Cardiac fibroblast (primary cell): ENCODE measurements at regions not wholly inside any gene's neighbourhood (a gene's known extent, or its start where the extent isn't known, plus 50 kb on each side); places are given as distances from the start of the nearest gene placed in this dataset.
"Not testable (repeated sequence)": the region's sequence is repeated elsewhere in the genome, so short reads cannot be mapped to it uniquely, and the experiment has no call there.

Experiments
- DNase-seq, 2 donors: peaks; one replicate each; pipeline versions ENCODE4 v3.0.0 to v3.0.0-alpha.2; 2010; ENCODE audit warnings: low read depth in 2 of 2
- H3K4me3 ChIP-seq, 2 donors: replicated peaks in 1 of 2; 1 replicate in 1 of 2; 2 replicates in 1 of 2; pipeline ENCODE4 v1.5.1; 2011; ENCODE audit warnings: low read depth in 2 of 2, low read length in 2 of 2, mild to moderate bottlenecking in 2 of 2, moderate library complexity in 1 of 2
- TF ChIP-seq, protein P1 (sequence below): IDR thresholded peaks from one replicate; pipeline ENCODE4 v1.5.1; 2011; ENCODE audit warnings: low read depth, mild to moderate bottlenecking, low read length, inconsistent platforms

DNA sequence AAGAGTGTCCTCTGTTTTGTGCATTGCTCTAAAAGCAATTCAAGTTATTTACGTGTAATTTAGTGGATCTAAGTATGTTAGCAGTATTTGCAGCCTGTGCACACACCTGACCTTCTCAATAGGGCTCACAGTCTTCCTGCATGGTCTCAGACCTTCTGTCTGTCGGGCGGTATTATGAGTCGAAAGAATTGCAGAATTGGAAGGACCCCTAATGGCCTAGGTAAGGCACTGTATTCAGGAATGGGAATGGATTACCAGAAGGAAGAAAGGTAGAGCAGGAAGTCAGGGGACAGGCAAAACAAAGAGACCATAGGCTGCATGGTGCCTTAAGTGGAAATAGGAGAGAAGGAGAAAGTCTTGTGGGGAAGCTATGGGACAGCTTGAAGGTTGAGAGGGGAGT, 341.6 kb downstream of the VRK1 start:
- no peak for DNase-seq
- TF ChIP-seq, protein P1, sequence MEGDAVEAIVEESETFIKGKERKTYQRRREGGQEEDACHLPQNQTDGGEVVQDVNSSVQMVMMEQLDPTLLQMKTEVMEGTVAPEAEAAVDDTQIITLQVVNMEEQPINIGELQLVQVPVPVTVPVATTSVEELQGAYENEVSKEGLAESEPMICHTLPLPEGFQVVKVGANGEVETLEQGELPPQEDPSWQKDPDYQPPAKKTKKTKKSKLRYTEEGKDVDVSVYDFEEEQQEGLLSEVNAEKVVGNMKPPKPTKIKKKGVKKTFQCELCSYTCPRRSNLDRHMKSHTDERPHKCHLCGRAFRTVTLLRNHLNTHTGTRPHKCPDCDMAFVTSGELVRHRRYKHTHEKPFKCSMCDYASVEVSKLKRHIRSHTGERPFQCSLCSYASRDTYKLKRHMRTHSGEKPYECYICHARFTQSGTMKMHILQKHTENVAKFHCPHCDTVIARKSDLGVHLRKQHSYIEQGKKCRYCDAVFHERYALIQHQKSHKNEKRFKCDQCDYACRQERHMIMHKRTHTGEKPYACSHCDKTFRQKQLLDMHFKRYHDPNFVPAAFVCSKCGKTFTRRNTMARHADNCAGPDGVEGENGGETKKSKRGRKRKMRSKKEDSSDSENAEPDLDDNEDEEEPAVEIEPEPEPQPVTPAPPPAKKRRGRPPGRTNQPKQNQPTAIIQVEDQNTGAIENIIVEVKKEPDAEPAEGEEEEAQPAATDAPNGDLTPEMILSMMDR = no peak
- no peak overlapping the region for H3K4me3 ChIP-seq

DNA sequence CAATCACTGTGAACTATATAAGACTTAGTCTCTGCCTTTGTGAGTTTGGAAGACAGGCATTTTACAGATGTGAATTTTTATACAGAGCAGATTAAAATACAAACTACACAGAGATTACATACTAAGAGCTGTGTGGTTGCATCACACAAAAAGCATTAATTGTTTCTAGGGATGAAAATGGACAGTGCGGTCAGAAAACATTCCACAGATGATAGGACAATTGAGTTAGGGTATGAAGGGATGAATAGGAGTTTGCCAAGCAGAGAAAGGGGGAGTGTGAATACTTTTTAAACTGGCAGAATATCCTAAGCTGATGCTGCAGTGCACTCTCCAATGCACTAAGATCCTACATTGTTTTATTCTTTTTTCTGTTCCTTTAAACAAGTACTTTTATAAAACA, 345.8 kb downstream of the VRK1 start:
- DNase-seq = no peak
- TF ChIP-seq, protein P1 = no peak
- H3K4me3 ChIP-seq = no peak overlapping the region

DNA sequence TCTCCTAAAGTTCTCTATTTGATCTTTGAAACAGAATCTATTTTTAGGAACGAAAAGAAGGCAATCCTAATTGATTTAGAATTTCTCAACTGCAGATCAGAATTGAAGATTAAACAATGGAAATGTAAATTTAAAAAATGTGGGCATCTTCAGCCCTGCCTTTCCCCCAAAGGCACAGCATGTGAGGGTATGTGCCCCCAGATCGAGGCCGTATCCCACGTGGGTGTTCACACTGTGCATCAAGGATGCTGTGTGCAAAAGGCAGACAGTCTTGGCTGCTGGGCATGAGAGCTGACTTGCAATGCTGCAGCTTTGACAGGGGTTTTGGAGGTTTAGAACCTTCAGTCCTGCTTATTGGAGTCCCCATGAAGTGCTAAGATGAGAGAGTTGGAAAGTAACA, 346.3 kb downstream of the VRK1 start:
- DNase-seq = no peak
- TF ChIP-seq, protein P1 = no peak
- H3K4me3 ChIP-seq = no peak overlapping the region

DNA sequence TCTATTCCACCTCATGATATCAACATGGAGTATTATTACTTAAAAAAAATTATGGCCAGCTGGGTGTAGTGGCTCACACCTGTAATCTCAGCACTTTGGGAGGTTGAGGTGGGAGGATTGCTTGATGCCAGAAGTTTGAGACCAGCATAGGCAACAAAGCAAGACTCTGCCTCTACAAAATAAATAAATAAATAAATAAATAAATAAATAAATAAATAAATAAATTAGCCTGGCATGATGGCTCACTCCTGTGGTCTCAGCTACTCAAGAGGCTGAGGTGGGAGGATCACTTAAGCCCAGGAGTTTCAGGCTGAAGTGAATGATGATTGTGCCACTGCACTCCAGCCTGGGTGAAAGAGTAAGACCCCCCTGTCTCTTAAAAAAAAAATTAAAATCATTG, 350.8 kb downstream of the VRK1 start:
- DNase-seq, H3K4me3 ChIP-seq: not testable (repeated sequence)

DNA sequence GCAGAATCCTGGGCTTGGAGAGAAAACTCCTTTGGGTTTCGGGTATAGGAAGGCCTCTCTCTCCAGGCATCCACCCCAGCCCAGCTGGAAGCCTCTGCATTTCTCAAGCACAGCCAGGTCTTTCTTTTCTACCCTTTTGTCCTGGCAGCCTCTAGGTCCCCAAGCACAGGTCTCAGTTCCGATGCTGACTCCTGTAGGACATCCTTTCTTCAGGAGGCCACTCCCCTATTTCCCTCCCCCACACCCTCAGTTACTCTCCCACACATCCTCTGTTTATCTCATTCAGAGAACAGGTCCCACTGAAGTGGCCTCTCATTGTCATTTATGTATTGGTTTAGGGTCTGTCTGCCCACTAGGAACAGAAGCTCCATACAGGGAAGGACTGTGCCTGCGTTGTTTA, 352.6 kb downstream of the VRK1 start:
- TF ChIP-seq, protein P1 = no peak
- H3K4me3 ChIP-seq = no peak overlapping the region
- DNase-seq = no peak

DNA sequence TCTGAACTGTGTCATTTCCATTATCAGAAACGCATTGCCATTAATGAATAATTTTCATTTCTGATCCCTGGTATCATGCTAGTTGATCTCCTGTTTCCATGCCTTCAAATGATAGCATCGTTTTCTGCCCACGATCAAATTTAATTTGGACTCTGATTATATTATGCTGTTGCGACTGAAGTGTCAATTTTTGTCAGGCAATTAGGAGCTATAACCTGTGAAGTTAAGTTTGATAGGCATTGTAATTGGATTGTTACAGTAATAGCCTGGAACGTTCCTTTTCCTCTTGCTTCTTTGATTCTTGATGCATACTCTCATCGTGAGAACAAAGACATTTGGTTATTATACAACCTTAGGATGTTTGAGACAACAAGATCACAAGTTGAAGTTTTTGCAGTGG, 356.3 kb downstream of the VRK1 start:
- TF ChIP-seq, protein P1 = no peak
- no peak overlapping the region for H3K4me3 ChIP-seq
- DNase-seq = no peak

DNA sequence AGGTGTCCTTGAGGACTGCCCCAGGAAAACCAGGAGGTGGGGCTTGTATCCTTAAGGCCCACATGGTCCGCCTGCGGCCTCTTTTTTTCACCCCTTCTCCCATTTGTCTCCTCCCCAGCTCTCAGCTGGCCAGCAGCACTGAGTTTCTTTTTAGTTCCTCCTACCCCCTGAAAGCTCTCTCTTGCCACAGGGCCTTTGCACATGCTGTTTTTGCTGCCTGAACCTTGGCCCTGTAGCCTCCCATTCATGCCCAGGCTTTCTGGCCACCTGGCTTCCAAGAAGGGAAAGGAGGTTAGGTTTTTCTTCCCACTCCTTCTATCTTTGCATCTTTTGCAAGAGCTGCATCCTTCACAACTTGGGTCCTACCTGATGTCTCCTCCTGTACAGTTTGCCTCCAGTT, 358.1 kb downstream of the VRK1 start:
- TF ChIP-seq, protein P1 = no peak
- DNase-seq = no peak

More for the DNA sequence above, 358.1 kb downstream of the VRK1 start:
- H3K4me3 ChIP-seq = no peak overlapping the region
